ENCODE measurements at regions not wholly inside any gene's neighbourhood (a gene's known extent, or its start where the extent isn't known, plus 50 kb on each side); places are given as distances from the start of the nearest gene placed in this dataset.

- Mint-ChIP-seq H3K36me3 (no peaks in the 10 kb centered on the region), H3K27ac (no peak overlapping the region), H3K4me3 (no peak overlapping the region), H3K27me3 (ENCODE audit: low read depth) (peaks cover 8% of the 10 kb centered on the region), H3K9me3 (peaks cover 24% of the 10 kb centered on the region), H3K4me1 (no peaks in the 10 kb centered on the region)
- TF ChIP-seq, protein P1, sequence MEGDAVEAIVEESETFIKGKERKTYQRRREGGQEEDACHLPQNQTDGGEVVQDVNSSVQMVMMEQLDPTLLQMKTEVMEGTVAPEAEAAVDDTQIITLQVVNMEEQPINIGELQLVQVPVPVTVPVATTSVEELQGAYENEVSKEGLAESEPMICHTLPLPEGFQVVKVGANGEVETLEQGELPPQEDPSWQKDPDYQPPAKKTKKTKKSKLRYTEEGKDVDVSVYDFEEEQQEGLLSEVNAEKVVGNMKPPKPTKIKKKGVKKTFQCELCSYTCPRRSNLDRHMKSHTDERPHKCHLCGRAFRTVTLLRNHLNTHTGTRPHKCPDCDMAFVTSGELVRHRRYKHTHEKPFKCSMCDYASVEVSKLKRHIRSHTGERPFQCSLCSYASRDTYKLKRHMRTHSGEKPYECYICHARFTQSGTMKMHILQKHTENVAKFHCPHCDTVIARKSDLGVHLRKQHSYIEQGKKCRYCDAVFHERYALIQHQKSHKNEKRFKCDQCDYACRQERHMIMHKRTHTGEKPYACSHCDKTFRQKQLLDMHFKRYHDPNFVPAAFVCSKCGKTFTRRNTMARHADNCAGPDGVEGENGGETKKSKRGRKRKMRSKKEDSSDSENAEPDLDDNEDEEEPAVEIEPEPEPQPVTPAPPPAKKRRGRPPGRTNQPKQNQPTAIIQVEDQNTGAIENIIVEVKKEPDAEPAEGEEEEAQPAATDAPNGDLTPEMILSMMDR (IDR thresholded peaks at IDR 0.05; ENCODE audit: unreplicated experiment): no peak
- DNase-seq (ENCODE audit: low spot score in 2 of 2, unreplicated experiment in 2 of 2): no peak
These were observed 125.8 kb upstream of the NXT1 start for GRCh38 chr20:23224806-23225205.

DNA sequence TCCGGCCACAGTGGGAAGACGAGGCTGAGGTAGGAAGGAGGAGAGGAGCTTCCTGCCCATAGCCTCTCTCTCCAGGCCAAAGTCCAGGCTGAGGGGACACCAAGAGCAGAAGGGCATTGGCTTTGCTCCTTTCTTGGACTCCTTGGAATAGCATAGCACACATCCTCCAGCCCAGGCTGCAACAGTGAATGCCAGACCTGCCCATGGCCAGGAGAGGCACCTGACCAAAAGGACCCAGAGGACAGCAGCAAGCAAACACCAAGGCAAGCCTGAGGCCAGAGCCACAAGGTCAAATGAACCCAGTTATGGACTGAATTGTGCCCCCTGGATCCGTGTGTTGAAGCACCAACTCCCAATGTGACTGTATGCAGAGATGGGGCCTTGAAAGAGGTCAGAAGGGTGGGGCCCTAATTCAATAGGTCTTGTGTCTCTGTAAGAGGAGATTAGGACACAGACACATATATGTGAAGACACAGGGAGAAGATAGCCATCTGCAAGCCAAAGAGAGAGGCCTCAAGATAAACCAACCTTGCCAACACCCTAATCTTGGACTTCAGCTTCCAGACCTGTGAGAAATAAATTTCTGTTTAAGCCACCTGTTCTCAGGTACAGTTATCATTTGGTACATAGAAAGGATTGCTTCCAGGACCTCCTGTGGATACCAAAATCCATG, 126.5 kb upstream of the NXT1 start:
- H3K27ac Mint-ChIP-seq: no peak overlapping the region
- H3K9me3 Mint-ChIP-seq: peaks cover 31% of the 10 kb centered on the region
- no peaks in the 10 kb centered on the region for H3K4me1 Mint-ChIP-seq
- H3K36me3 Mint-ChIP-seq: no peaks in the 10 kb centered on the region
- TF ChIP-seq, protein P1 (IDR thresholded peaks at IDR 0.05; ENCODE audit: unreplicated experiment): no peak
- no peak overlapping the region for H3K4me3 Mint-ChIP-seq
- peaks cover 8% of the 10 kb centered on the region for H3K27me3 Mint-ChIP-seq (ENCODE audit: low read depth)
- DNase-seq (ENCODE audit: low spot score in 2 of 2, unreplicated experiment in 2 of 2): no peak

GRCh38 chr20:23222531-23223200, 127.9 kb upstream of the NXT1 start:
- no peak overlapping the region for H3K27ac Mint-ChIP-seq
- no peaks in the 10 kb centered on the region for H3K4me1 Mint-ChIP-seq
- TF ChIP-seq, protein P1 (IDR thresholded peaks at IDR 0.05; ENCODE audit: unreplicated experiment): no peak
- no peak overlapping the region for H3K4me3 Mint-ChIP-seq
- no peaks in the 10 kb centered on the region for H3K36me3 Mint-ChIP-seq
- H3K27me3 Mint-ChIP-seq (ENCODE audit: low read depth): peaks cover 6% of the 10 kb centered on the region
- no peak for DNase-seq (ENCODE audit: low spot score in 2 of 2, unreplicated experiment in 2 of 2)
- H3K9me3 Mint-ChIP-seq: peaks cover 44% of the 10 kb centered on the region

DNA sequence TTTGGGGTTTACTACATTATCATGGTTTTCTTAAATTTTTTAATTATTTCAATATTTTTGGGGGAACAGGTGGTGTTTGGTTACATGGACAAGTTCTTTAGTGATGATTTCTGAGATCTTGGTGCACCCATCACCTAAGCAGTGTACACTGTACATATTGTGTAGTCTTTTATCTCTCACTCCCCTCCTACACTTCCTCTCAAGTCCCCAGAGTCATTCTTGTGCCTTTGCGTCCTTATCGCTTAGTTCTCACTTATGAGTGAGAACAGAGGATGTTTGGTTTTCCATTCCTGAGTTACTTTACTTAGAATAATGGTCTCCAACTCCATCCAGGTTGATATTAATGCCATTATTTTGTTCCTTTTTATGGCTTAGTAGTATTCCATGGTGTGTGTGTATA, 130.9 kb upstream of the CD93 start:
- H3K4me1 Mint-ChIP-seq: peaks cover 1% of the 10 kb centered on the region
- peaks cover 7% of the 10 kb centered on the region for H3K27me3 Mint-ChIP-seq (ENCODE audit: low read depth)
- no peaks in the 10 kb centered on the region for H3K36me3 Mint-ChIP-seq
- H3K4me3 Mint-ChIP-seq: no peak overlapping the region
- no peak overlapping the region for H3K27ac Mint-ChIP-seq
- TF ChIP-seq, protein P1 (IDR thresholded peaks at IDR 0.05; ENCODE audit: unreplicated experiment): no peak
- no peak for DNase-seq (ENCODE audit: low spot score in 2 of 2, unreplicated experiment in 2 of 2)
- peaks cover 43% of the 10 kb centered on the region for H3K9me3 Mint-ChIP-seq

DNA sequence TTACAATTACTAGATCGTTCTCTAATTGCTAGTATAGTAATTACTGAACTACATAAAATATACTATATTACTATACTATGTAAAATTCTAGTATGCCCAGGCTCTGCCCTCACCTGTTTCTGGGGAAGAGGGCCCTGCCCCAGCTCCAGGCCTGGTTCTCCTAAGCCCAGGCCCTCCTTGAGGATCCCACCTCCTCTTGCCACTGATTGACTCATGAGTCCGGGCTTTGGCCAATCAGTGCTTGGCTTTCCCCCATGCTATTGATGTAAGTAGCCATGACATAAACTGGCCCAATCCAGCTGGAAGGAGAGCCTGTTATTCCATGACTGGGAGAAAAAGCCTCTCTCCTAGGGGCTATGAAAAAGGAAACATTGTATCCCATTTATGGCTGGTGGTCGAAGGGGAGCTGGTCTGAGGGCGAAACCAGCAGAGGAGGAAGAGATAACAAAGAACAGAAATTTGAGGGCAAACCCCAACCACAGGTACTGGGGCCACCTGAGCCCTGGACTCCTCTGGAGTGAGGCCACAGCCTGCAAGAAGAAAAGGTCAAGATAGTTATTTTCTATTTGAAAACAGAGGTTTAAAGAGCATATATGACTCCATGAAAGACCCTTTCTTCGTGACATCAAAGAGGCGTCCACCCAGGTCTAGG, 129.3 kb upstream of the CD93 start:
- H3K4me3 Mint-ChIP-seq: no peak overlapping the region
- H3K27ac Mint-ChIP-seq: no peak overlapping the region
- peaks cover 29% of the 10 kb centered on the region for H3K9me3 Mint-ChIP-seq
- DNase-seq (ENCODE audit: low spot score in 2 of 2, unreplicated experiment in 2 of 2): no peak
- H3K27me3 Mint-ChIP-seq (ENCODE audit: low read depth): peaks cover 18% of the 10 kb centered on the region
- H3K36me3 Mint-ChIP-seq: no peaks in the 10 kb centered on the region
- peaks cover 2% of the 10 kb centered on the region for H3K4me1 Mint-ChIP-seq
- TF ChIP-seq, protein P1 (IDR thresholded peaks at IDR 0.05; ENCODE audit: unreplicated experiment): no peak

Measured in mesothelial cell of epicardium (in vitro differentiated cells).